SK-N-SH treated with all-trans-retinoic acid at 6 μM for 48 hours (cell line): ENCODE measurements at regions not wholly inside any gene's neighbourhood (a gene's known extent, or its start where the extent isn't known, plus 50 kb on each side); places are given as distances from the start of the nearest gene placed in this dataset.
"Not testable (repeated sequence)": the region's sequence is repeated elsewhere in the genome, so short reads cannot be mapped to it uniquely, and the experiment has no call there.

Source experiments
- ARNTL ChIP-seq: fragments of 450-650 bp; formaldehyde crosslinking; IDR thresholded peaks from 2 replicates; pipeline ENCODE4 v1.5.0; 2020; ENCODE audit warnings: low read depth, mild to moderate bottlenecking, moderate library complexity, borderline replicate concordance
- RARB ChIP-seq: fragments of 250-450 bp; sonication (Bioruptor Pico); IDR thresholded peaks from 2 replicates; pipeline ENCODE4 v1.8.0; 2021; ENCODE audit warnings: mild to moderate bottlenecking, moderate library complexity
- ZC3H10 ChIP-seq: fragments of 250-450 bp; sonication (Bioruptor Pico); IDR thresholded peaks from 2 replicates; pipeline ENCODE4 v1.5.1; 2021; ENCODE audit warnings: mild to moderate bottlenecking, moderate library complexity
- ZFP3 ChIP-seq: fragments of 250-450 bp; sonication (Bioruptor Pico); IDR thresholded peaks from 2 replicates; pipeline ENCODE4 v1.5.0; 2020; ENCODE audit warnings: mild to moderate bottlenecking, moderate library complexity
- ZFP30 ChIP-seq: fragments of 450-650 bp; formaldehyde crosslinking; IDR thresholded peaks from 2 replicates; pipeline ENCODE4 v1.5.0; 2022; ENCODE audit warnings: mild to moderate bottlenecking, moderate library complexity
- ZNF8 ChIP-seq: fragments of 450-650 bp; formaldehyde crosslinking; IDR thresholded peaks from 2 replicates; pipeline ENCODE4 v1.5.0; 2020; ENCODE audit warnings: mild to moderate bottlenecking, moderate library complexity
- TF ChIP-seq, protein P1 (sequence below): fragments of 250-450 bp; sonication (Bioruptor Pico); IDR thresholded peaks from 2 replicates; pipeline ENCODE4 v1.5.1; 2020; ENCODE audit warnings: low read depth, mild to moderate bottlenecking, moderate library complexity
- TF ChIP-seq, protein P2 (sequence below): fragments of 250-450 bp; sonication (Bioruptor Pico); IDR thresholded peaks from 2 replicates; pipeline ENCODE4 v1.8.0; 2020; ENCODE audit warnings: mild to moderate bottlenecking, moderate library complexity, borderline replicate concordance

DNA sequence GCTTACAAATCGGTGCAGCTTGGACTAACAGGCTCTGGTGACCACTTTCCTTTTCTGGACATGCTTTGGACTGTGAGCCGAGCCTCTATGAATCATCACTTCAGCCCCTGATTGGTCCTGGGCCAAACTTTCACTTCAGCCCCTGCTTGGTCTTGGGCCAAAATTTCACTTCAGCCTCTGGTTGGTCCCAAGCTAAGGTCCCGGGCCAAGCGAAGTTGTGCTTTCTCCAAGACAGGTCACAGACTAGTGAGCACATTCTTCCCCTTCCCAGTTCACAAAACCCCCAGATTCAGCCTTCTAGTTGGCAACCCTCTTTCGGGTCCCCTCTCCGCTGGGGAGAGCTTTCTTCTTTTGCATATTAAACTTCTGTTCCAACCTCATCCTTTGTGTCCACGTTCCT is 171.0 kb upstream of the ZNG1E start:
- TF ChIP-seq, protein P1, sequence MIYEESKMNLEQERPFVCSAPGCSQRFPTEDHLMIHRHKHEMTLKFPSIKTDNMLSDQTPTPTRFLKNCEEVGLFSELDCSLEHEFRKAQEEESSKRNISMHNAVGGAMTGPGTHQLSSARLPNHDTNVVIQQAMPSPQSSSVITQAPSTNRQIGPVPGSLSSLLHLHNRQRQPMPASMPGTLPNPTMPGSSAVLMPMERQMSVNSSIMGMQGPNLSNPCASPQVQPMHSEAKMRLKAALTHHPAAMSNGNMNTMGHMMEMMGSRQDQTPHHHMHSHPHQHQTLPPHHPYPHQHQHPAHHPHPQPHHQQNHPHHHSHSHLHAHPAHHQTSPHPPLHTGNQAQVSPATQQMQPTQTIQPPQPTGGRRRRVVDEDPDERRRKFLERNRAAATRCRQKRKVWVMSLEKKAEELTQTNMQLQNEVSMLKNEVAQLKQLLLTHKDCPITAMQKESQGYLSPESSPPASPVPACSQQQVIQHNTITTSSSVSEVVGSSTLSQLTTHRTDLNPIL (CRISPR knock-in tag): not testable (repeated sequence)
- not testable (repeated sequence) for TF ChIP-seq ZFP3; ZNF8 (CRISPR knock-in tag); ZFP30 (CRISPR knock-in tag); ARNTL (CRISPR knock-in tag); RARB; ZC3H10
- TF ChIP-seq, protein P2, sequence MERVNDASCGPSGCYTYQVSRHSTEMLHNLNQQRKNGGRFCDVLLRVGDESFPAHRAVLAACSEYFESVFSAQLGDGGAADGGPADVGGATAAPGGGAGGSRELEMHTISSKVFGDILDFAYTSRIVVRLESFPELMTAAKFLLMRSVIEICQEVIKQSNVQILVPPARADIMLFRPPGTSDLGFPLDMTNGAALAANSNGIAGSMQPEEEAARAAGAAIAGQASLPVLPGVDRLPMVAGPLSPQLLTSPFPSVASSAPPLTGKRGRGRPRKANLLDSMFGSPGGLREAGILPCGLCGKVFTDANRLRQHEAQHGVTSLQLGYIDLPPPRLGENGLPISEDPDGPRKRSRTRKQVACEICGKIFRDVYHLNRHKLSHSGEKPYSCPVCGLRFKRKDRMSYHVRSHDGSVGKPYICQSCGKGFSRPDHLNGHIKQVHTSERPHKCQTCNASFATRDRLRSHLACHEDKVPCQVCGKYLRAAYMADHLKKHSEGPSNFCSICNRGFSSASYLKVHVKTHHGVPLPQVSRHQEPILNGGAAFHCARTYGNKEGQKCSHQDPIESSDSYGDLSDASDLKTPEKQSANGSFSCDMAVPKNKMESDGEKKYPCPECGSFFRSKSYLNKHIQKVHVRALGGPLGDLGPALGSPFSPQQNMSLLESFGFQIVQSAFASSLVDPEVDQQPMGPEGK (CRISPR knock-in tag): not testable (repeated sequence)
